Endothelial cell of umbilical vein (primary cell): ENCODE measurements at regions not wholly inside any gene's neighbourhood (a gene's known extent, or its start where the extent isn't known, plus 50 kb on each side); places are given as distances from the start of the nearest gene placed in this dataset.

Source experiments
- BruUV-seq: library from RNA; stranded (reverse); fragments of 400-500 nt; replicated peaks from 2 replicates; lab custom pipeline; 2021; lab: Mats Ljungman, UMichigan
- CTCF ChIA-PET: fragments of 300-600, 350-600 bp; sonication (Branson Sonifier 250); formaldehyde crosslinking; loops from one replicate; lab custom pipeline; 2021; ENCODE audit warnings: antibody characterized with exemption, inconsistent platforms; lab: Charles Lee
- POLR2A ChIA-PET: fragments of 300-600, 350-600 bp; sonication (Branson Sonifier 250); formaldehyde crosslinking; loops from one replicate; lab custom pipeline; 2021; ENCODE audit warnings: antibody characterized with exemption, inconsistent platforms; lab: Charles Lee
- DNase-seq: peaks from one replicate; pipeline ENCODE4 v3.0.0-alpha.2; 2011; ENCODE audit warnings: low read depth, low spot score
- FAIRE-seq: peaks from 2 replicates; lab custom pipeline; 2011; peaks lifted over from hg19 to GRCh38; lab: Jason Lieb, UNC
- H2AFZ ChIP-seq: 2 replicates; pipeline ENCODE4 v1.6.0; 2012; ENCODE audit warnings: low read depth, low read length, control low read depth, inconsistent platforms
- H3K27ac ChIP-seq: 2 replicates; pipeline ENCODE4 v1.5.1; 2011; ENCODE audit warnings: low read depth, mild to moderate bottlenecking, control low read depth, low read length, moderate library complexity; ENCODE audit not compliant: insufficient read depth
- H3K27me3 ChIP-seq, 2 experiments: 2 replicates each; pipeline versions ENCODE4 v1.6.0 to v1.6.1; 2011; ENCODE audit warnings: low read length in 2 of 2, mixed read lengths in 1 of 2; ENCODE audit not compliant: control insufficient read depth in 2 of 2, insufficient read depth in 2 of 2
- H3K36me3 ChIP-seq, 2 experiments: 2 replicates in 1 of 2; 3 replicates in 1 of 2; pipeline ENCODE4 v1.5.1; 2011; ENCODE audit warnings: low read length in 2 of 2, mild to moderate bottlenecking in 1 of 2, moderate library complexity in 1 of 2; ENCODE audit not compliant: control insufficient read depth in 2 of 2, insufficient read depth in 2 of 2; ENCODE audit errors: extremely low read depth in 1 of 2
- H3K4me1 ChIP-seq: 3 replicates; pipeline ENCODE4 v1.5.1; 2011; ENCODE audit warnings: mild to moderate bottlenecking, low read length; ENCODE audit not compliant: control insufficient read depth, insufficient read depth; ENCODE audit errors: extremely low read depth
- H3K4me2 ChIP-seq: 2 replicates; pipeline ENCODE4 v1.6.1; 2011; ENCODE audit warnings: low read length, control low read depth, mixed read lengths; ENCODE audit not compliant: insufficient read depth
- H3K4me3 ChIP-seq, 3 experiments: fragments of 200-600 bp in 1 of 3; sonication (generic), shearing (Covaris generic) in 1 of 3; replicated peaks in 1 of 3; 2 replicates each; pipeline ENCODE4 v1.5.1; 2011 to 2016; ENCODE audit warnings: control low read depth in 3 of 3, low read length in 3 of 3, mild to moderate bottlenecking in 2 of 3, inconsistent platforms in 1 of 3, low read depth in 1 of 3, moderate library complexity in 1 of 3; ENCODE audit not compliant: insufficient read depth in 1 of 3
- H3K79me2 ChIP-seq: 2 replicates; pipeline ENCODE4 v1.6.0; 2012; ENCODE audit warnings: low read length, inconsistent platforms; ENCODE audit not compliant: control insufficient read depth, insufficient read depth
- H3K9ac ChIP-seq: replicated peaks from 2 replicates; pipeline ENCODE3; 2011; ENCODE audit warnings: low read length, control low read depth; ENCODE audit not compliant: insufficient read depth; ENCODE audit errors: extremely low read depth
- H3K9me1 ChIP-seq: replicated peaks from 3 replicates; pipeline ENCODE4 v1.6.0; 2011; ENCODE audit warnings: mild to moderate bottlenecking, low read length; ENCODE audit not compliant: control insufficient read depth, insufficient read depth; ENCODE audit errors: extremely low read depth
- H3K9me3 ChIP-seq: replicated peaks from 2 replicates; pipeline ENCODE4 v1.5.1; 2012; ENCODE audit warnings: low read length, inconsistent platforms; ENCODE audit not compliant: control insufficient read depth, insufficient read depth
- H4K20me1 ChIP-seq: replicated peaks from 2 replicates; pipeline ENCODE3; 2011; ENCODE audit warnings: mild to moderate bottlenecking, low read length; ENCODE audit not compliant: control insufficient read depth, insufficient read depth; ENCODE audit errors: extremely low read depth
- EZH2 ChIP-seq: IDR thresholded peaks from 2 replicates; pipeline ENCODE4 v1.6.1; 2012; ENCODE audit warnings: borderline replicate concordance, low read depth, mild to moderate bottlenecking, moderate library complexity, low read length, inconsistent platforms; ENCODE audit not compliant: severe bottlenecking
- FOS ChIP-seq: IDR thresholded peaks from 2 replicates; pipeline ENCODE4 v1.6.1; 2011; ENCODE audit warnings: mild to moderate bottlenecking, low read length, moderate library complexity, borderline replicate concordance; ENCODE audit not compliant: insufficient read depth
- GATA2 ChIP-seq: IDR thresholded peaks from 2 replicates; pipeline ENCODE4 v1.7.0; 2011; ENCODE audit warnings: low read depth, mild to moderate bottlenecking, moderate library complexity, mixed read lengths, low read length; ENCODE audit not compliant: insufficient read length, insufficient read depth
- JUN ChIP-seq: IDR thresholded peaks from 2 replicates; pipeline ENCODE4 v1.6.1; 2011; ENCODE audit warnings: borderline replicate concordance, low read depth; ENCODE audit not compliant: insufficient read length, insufficient read depth
- MAX ChIP-seq: IDR thresholded peaks from 2 replicates; pipeline ENCODE4 v1.6.1; 2011; ENCODE audit not compliant: insufficient read depth, insufficient read length
- MYC ChIP-seq: IDR thresholded peaks from one replicate; pipeline ENCODE4 v1.6.1; 2011; ENCODE audit warnings: mild to moderate bottlenecking, low read depth, low read length
- POLR2A ChIP-seq: IDR thresholded peaks from 2 replicates; pipeline ENCODE4 v1.6.1; 2012; ENCODE audit warnings: low read depth, mild to moderate bottlenecking, control low read depth, low read length
- POLR2AphosphoS5 ChIP-seq: IDR thresholded peaks from 2 replicates; pipeline ENCODE4 v1.6.1; 2012; ENCODE audit warnings: low read depth, mild to moderate bottlenecking, control low read depth, low read length, moderate library complexity; ENCODE audit not compliant: insufficient read depth
- dilution Hi-C: fragments of 300-500 bp; cut with MboI; formaldehyde crosslinking; loops from one replicate; pipeline ENCODE4 v1.15.0; 2019; ENCODE audit warnings: low sequenced_read_pairs; ENCODE audit not compliant: extremely low pct_ligation_motif_present
- intact Hi-C: fragments of 100-400 bp; cut with micrococcal nuclease; formaldehyde crosslinking; loops from one replicate; pipeline ENCODE4 v1.10.0; 2022
- TF ChIP-seq, protein P1 (sequence below), 2 donors: IDR thresholded peaks; 1 replicate in 1 of 2; 2 replicates in 1 of 2; pipeline ENCODE4 v1.5.1; 2011; ENCODE audit warnings: low read length in 2 of 2, mild to moderate bottlenecking in 2 of 2, moderate library complexity in 2 of 2, control low read depth in 1 of 2, inconsistent platforms in 1 of 2, low read depth in 1 of 2; ENCODE audit not compliant: insufficient read depth in 1 of 2; ENCODE audit errors: extremely low read depth in 1 of 2

DNA sequence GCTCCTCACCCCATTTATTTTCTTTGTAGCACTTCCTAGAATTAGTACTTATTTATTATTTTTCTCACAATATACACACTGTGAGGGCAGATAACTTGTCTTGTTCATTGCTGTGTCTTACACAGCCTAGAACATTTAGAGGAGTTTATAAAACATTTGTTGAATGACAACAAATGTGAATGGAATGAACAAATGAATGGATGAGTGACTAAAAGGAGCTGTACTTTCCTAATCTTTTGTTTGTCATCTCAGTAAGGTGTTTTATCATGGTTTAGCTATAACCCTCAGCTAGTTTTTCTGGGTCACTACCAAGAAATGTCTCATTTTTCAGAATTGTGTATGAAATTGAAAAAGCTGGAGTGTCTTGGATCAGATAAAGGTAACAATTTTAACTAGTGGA is 239.3 kb upstream of the KCNK2 start:
- Histone ChIP-seq H3K4me2 (no peak overlapping the region), H3K27me3 (peaks cover 0 to 4% of the 10 kb centered on the region in 2 experiments), H2AFZ (no peak overlapping the region), H3K79me2 (no peaks in the 10 kb centered on the region), H3K36me3 (no peaks in the 10 kb centered on the region), H3K9me3 (no peaks in the 10 kb centered on the region), H3K27ac (no peak overlapping the region), H4K20me1 (no peaks in the 10 kb centered on the region), H3K4me3 (no peak overlapping the region), H3K4me1 (no peaks in the 10 kb centered on the region), H3K9me1 (no peaks in the 10 kb centered on the region), H3K9ac (no peak overlapping the region)
- FAIRE-seq (no peak), DNase-seq (no peak)
- ChIA-PET CTCF (no interaction called here), POLR2A (no interaction called here)
- dilution Hi-C loops, result no loop called here
- intact Hi-C loops, result no loop called here
- TF ChIP-seq POLR2AphosphoS5, result no peak
- TF ChIP-seq EZH2, result no peak
- TF ChIP-seq MYC, result no peak
- no peak for TF ChIP-seq GATA2
- TF ChIP-seq, protein P1, sequence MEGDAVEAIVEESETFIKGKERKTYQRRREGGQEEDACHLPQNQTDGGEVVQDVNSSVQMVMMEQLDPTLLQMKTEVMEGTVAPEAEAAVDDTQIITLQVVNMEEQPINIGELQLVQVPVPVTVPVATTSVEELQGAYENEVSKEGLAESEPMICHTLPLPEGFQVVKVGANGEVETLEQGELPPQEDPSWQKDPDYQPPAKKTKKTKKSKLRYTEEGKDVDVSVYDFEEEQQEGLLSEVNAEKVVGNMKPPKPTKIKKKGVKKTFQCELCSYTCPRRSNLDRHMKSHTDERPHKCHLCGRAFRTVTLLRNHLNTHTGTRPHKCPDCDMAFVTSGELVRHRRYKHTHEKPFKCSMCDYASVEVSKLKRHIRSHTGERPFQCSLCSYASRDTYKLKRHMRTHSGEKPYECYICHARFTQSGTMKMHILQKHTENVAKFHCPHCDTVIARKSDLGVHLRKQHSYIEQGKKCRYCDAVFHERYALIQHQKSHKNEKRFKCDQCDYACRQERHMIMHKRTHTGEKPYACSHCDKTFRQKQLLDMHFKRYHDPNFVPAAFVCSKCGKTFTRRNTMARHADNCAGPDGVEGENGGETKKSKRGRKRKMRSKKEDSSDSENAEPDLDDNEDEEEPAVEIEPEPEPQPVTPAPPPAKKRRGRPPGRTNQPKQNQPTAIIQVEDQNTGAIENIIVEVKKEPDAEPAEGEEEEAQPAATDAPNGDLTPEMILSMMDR (IDR thresholded peaks at IDR 0.05; ENCODE audit: extremely low read depth in 1 of 2, insufficient read depth in 1 of 2, low read depth in 1 of 2, low read length in 2 of 2), result no peak
- TF ChIP-seq FOS, result no peak
- TF ChIP-seq JUN, result no peak
- no peak for TF ChIP-seq MAX
- no peak for TF ChIP-seq POLR2A
- BruUV-seq, result no TSS peak
